ENCODE measurements at regions not wholly inside any gene's neighbourhood (a gene's known extent, or its start where the extent isn't known, plus 50 kb on each side); places are given as distances from the start of the nearest gene placed in this dataset.

- no peak for DNase-seq (ENCODE audit: low read depth)
- TF ChIP-seq MAX (IDR thresholded peaks at IDR 0.05; ENCODE audit: low read depth, low read length): no peak
- TF ChIP-seq CTCF (IDR thresholded peaks at IDR 0.05; ENCODE audit: low read depth, low read length): no peak
- no peak for TF ChIP-seq MYC (IDR thresholded peaks at IDR 0.05; ENCODE audit: low read depth, low read length)
- no peak for TF ChIP-seq POLR2A (IDR thresholded peaks at IDR 0.05; ENCODE audit: extremely low read depth, insufficient read length)
- H3K4me3 ChIP-seq (ENCODE audit: low read depth, low read length): no peak overlapping the region
Observed at GRCh38 chr1:17883662-17884395, 128.7 kb downstream of the ACTL8 start.

- TF ChIP-seq POLR2A (IDR thresholded peaks at IDR 0.05; ENCODE audit: extremely low read depth, insufficient read length): no peak
- DNase-seq (ENCODE audit: low read depth): no peak
- no peak overlapping the region for H3K4me3 ChIP-seq (ENCODE audit: low read depth, low read length)
Observed at GRCh38 chr1:17885663-17886320, 130.7 kb downstream of the ACTL8 start.

GRCh38 chr1:17886386-17886785 lies 131.3 kb downstream of the ACTL8 start:
- H3K4me3 ChIP-seq (ENCODE audit: low read depth, low read length): no peak overlapping the region
- no peak for DNase-seq (ENCODE audit: low read depth)
- TF ChIP-seq CTCF (IDR thresholded peaks at IDR 0.05; ENCODE audit: low read depth, low read length): no peak

GRCh38 chr1:17886838-17887441 lies 131.8 kb downstream of the ACTL8 start:
- H3K4me3 ChIP-seq (ENCODE audit: low read depth, low read length): no peak overlapping the region
- no peak for TF ChIP-seq MYC (IDR thresholded peaks at IDR 0.05; ENCODE audit: low read depth, low read length)
- TF ChIP-seq MAX (IDR thresholded peaks at IDR 0.05; ENCODE audit: low read depth, low read length): no peak
- TF ChIP-seq CTCF (IDR thresholded peaks at IDR 0.05; ENCODE audit: low read depth, low read length): no peak
- TF ChIP-seq POLR2A (IDR thresholded peaks at IDR 0.05; ENCODE audit: extremely low read depth, insufficient read length): no peak
- DNase-seq (ENCODE audit: low read depth): no peak

- H3K4me3 ChIP-seq (ENCODE audit: low read depth, low read length): no peak overlapping the region
- no peak for TF ChIP-seq POLR2A (IDR thresholded peaks at IDR 0.05; ENCODE audit: extremely low read depth, insufficient read length)
- TF ChIP-seq MAX (IDR thresholded peaks at IDR 0.05; ENCODE audit: low read depth, low read length): no peak
- TF ChIP-seq CTCF (IDR thresholded peaks at IDR 0.05; ENCODE audit: low read depth, low read length): no peak
- no peak for TF ChIP-seq MYC (IDR thresholded peaks at IDR 0.05; ENCODE audit: low read depth, low read length)
- no peak for DNase-seq (ENCODE audit: low read depth)
Observed at GRCh38 chr1:17887661-17888371, 132.7 kb downstream of the ACTL8 start.
